ENCODE measurements at regions not wholly inside any gene's neighbourhood (a gene's known extent, or its start where the extent isn't known, plus 50 kb on each side); places are given as distances from the start of the nearest gene placed in this dataset.

DNA sequence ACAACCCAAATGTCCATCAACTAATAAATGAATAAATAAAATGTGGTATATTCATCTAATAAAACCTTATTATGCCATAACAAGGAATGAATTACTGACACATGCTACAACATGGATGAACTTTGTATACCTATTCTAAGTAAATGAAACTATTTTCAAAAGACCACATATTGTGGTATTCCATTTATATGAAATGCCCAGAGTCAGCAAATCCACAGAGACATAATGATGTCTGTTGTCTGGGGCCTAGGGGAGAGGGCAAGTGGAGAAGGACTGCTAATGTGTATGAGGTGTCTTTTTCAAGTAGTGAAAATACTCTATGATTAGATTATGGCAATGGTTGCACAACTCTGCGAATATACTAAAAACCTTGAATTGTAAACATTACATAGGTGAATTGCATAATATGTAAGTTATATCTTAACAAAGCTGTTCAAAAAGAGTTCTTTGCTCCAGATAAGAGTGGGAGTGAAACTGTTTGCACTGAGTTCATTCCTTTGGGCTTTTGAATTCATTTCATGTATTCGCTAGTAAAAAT, 464.2 kb downstream of the NUF2 start:
- TF ChIP-seq, protein P1, sequence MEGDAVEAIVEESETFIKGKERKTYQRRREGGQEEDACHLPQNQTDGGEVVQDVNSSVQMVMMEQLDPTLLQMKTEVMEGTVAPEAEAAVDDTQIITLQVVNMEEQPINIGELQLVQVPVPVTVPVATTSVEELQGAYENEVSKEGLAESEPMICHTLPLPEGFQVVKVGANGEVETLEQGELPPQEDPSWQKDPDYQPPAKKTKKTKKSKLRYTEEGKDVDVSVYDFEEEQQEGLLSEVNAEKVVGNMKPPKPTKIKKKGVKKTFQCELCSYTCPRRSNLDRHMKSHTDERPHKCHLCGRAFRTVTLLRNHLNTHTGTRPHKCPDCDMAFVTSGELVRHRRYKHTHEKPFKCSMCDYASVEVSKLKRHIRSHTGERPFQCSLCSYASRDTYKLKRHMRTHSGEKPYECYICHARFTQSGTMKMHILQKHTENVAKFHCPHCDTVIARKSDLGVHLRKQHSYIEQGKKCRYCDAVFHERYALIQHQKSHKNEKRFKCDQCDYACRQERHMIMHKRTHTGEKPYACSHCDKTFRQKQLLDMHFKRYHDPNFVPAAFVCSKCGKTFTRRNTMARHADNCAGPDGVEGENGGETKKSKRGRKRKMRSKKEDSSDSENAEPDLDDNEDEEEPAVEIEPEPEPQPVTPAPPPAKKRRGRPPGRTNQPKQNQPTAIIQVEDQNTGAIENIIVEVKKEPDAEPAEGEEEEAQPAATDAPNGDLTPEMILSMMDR (conservative IDR thresholded peaks at IDR 0.05; ENCODE audit: low read length): no peak
- TF ChIP-seq EZH2phosphoT487 (IDR thresholded peaks at IDR 0.05; ENCODE audit: borderline replicate concordance, low read depth, low read length): no peak
